ENCODE measurements at regions not wholly inside any gene's neighbourhood (a gene's known extent, or its start where the extent isn't known, plus 50 kb on each side); places are given as distances from the start of the nearest gene placed in this dataset.

DNA sequence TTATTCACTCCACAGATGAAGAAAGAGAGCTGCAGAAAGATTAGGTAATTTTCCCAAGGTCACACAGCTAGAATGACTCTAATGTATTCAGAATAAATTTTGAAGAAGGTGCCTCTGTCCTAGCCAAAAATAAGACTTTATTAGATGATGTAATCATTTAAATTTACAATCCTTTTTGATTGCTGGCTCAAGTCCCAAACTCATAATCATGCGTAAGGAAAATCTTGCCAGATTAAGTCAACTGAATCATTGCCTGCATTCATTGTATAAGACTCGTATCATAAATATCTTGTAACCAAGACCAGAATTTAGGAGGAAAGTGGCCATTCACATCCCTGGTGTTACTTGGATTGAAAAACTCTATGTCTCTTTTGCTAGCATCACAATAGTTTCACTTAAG is 53.1 kb upstream of the STK39 start:
- no peaks in the 10 kb centered on the region for H3K9me3 ChIP-seq (replicated peaks in 1 of 2; ENCODE audit: control insufficient read depth in 2 of 2, insufficient read depth in 1 of 2, low read depth in 1 of 2, low read length in 2 of 2)
- H2AFZ ChIP-seq (ENCODE audit: low read length): no peak overlapping the region
- WGBS, 2 donors (ENCODE audit: extremely low coverage in 2 of 2, insufficient read length in 2 of 2, insufficient replicate concordance in 1 of 2): no CpG with 5 or more reads among the region's 2 CpGs
- H3K23ac ChIP-seq (ENCODE audit: low read depth, low read length, poor library complexity): no peak overlapping the region
- no peak overlapping the region for H3K4ac ChIP-seq (ENCODE audit: low read length)
- no peak overlapping the region for H3K18ac ChIP-seq (ENCODE audit: low read length)
- no peak overlapping the region for H3K9ac ChIP-seq (ENCODE audit: low read depth, low read length, poor library complexity)
- H3K4me2 ChIP-seq (ENCODE audit: insufficient read depth, low read length, poor library complexity, severe bottlenecking): no peak overlapping the region
- no peak overlapping the region for H4K91ac ChIP-seq (ENCODE audit: low read depth, low read length, poor library complexity)
- H3K79me1 ChIP-seq (ENCODE audit: low read depth, low read length): no peaks in the 10 kb centered on the region
- H2BK5ac ChIP-seq (ENCODE audit: low read length): no peak overlapping the region
- H3K4me1 ChIP-seq (ENCODE audit: control insufficient read depth in 2 of 2, insufficient read depth in 1 of 2, low read depth in 1 of 2, low read length in 2 of 2): no peaks in the 10 kb centered on the region
- no peak overlapping the region for H3K4me3 ChIP-seq (ENCODE audit: low read length in 2 of 2)
- no peak overlapping the region for H2BK12ac ChIP-seq (ENCODE audit: low read length)
- H4K8ac ChIP-seq (ENCODE audit: low read depth, low read length): no peak overlapping the region
- H3K27ac ChIP-seq (replicated peaks; ENCODE audit: low read length): no peak overlapping the region
- no peaks in the 10 kb centered on the region for H3K36me3 ChIP-seq (replicated peaks in 1 of 2; ENCODE audit: control insufficient read depth in 2 of 2, insufficient read depth in 2 of 2, low read length in 2 of 2)
- no peak overlapping the region for H2BK120ac ChIP-seq (ENCODE audit: low read depth, low read length)
- no peak overlapping the region for H2BK15ac ChIP-seq (ENCODE audit: low read length)
- DNase-seq (ENCODE audit: low spot score): no peak
- no peaks in the 10 kb centered on the region for H3K27me3 ChIP-seq (ENCODE audit: control insufficient read depth in 3 of 3, insufficient read depth in 3 of 3, low read depth in 1 of 3, low read length in 3 of 3)
- H2AK5ac ChIP-seq (ENCODE audit: low read depth, low read length): no peak overlapping the region
- no peak overlapping the region for H3K14ac ChIP-seq (ENCODE audit: low read length)

DNA sequence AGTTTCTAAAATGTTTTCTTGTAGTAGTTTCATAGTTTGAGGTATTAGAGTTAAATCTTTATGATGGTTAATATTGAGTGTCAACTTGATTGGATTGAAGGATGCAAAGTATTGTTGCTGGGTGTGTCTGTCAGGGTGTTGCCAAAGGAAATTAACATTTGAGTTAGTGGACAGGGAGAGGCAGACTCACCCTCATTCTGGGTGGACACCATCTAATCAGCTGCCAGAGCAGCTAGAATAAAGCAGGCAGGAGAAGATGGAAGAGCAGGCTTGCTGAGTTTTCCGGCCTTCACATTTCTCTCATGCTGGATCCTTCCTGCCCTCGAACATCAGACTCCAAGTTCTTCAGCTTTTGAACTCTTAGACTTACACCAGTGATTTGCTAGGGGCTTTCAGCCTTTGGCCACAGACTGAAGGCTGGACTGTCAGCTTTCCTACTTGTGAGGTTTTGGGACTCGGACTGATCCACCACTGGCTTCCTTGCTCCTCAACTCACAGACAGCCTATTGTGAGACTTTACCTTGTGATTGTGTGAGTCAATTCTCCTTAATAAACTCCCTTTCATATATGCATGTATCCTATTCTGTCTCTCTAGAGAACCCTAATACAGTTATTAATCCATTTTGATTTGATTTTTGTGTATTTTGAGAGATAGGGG is 56.8 kb upstream of the STK39 start:
- H3K79me1 ChIP-seq (ENCODE audit: low read depth, low read length): no peaks in the 10 kb centered on the region
- DNase-seq (ENCODE audit: low spot score): no peak
- no peak overlapping the region for H2BK5ac ChIP-seq (ENCODE audit: low read length)
- no peak overlapping the region for H4K8ac ChIP-seq (ENCODE audit: low read depth, low read length)
- no peaks in the 10 kb centered on the region for H3K4me1 ChIP-seq (ENCODE audit: control insufficient read depth in 2 of 2, insufficient read depth in 1 of 2, low read depth in 1 of 2, low read length in 2 of 2)
- no peak overlapping the region for H2BK120ac ChIP-seq (ENCODE audit: low read depth, low read length)
- no peak overlapping the region for H2BK15ac ChIP-seq (ENCODE audit: low read length)
- no peak overlapping the region for H2AK5ac ChIP-seq (ENCODE audit: low read depth, low read length)
- no CpG with 5 or more reads among the region's 3 CpGs for WGBS, 2 donors (ENCODE audit: extremely low coverage in 2 of 2, insufficient read length in 2 of 2, insufficient replicate concordance in 1 of 2)
- no peak overlapping the region for H3K18ac ChIP-seq (ENCODE audit: low read length)
- no peaks in the 10 kb centered on the region for H3K27me3 ChIP-seq (ENCODE audit: control insufficient read depth in 3 of 3, insufficient read depth in 3 of 3, low read depth in 1 of 3, low read length in 3 of 3)
- H3K4ac ChIP-seq (ENCODE audit: low read length): no peak overlapping the region
- H3K4me3 ChIP-seq (ENCODE audit: low read length in 2 of 2): no peak overlapping the region
- no peak overlapping the region for H3K23ac ChIP-seq (ENCODE audit: low read depth, low read length, poor library complexity)
- H3K9ac ChIP-seq (ENCODE audit: low read depth, low read length, poor library complexity): no peak overlapping the region
- H3K27ac ChIP-seq (replicated peaks; ENCODE audit: low read length): no peak overlapping the region
- peaks cover 0 to 8% of the 10 kb centered on the region in 2 donors for H3K9me3 ChIP-seq (replicated peaks in 1 of 2; ENCODE audit: control insufficient read depth in 2 of 2, insufficient read depth in 1 of 2, low read depth in 1 of 2, low read length in 2 of 2)
- H4K91ac ChIP-seq (ENCODE audit: low read depth, low read length, poor library complexity): no peak overlapping the region
- H3K4me2 ChIP-seq (ENCODE audit: insufficient read depth, low read length, poor library complexity, severe bottlenecking): no peak overlapping the region
- H2AFZ ChIP-seq (ENCODE audit: low read length): no peak overlapping the region
- no peak overlapping the region for H2BK12ac ChIP-seq (ENCODE audit: low read length)
- no peaks in the 10 kb centered on the region for H3K36me3 ChIP-seq (replicated peaks in 1 of 2; ENCODE audit: control insufficient read depth in 2 of 2, insufficient read depth in 2 of 2, low read length in 2 of 2)
- H3K14ac ChIP-seq (ENCODE audit: low read length): no peak overlapping the region

DNA sequence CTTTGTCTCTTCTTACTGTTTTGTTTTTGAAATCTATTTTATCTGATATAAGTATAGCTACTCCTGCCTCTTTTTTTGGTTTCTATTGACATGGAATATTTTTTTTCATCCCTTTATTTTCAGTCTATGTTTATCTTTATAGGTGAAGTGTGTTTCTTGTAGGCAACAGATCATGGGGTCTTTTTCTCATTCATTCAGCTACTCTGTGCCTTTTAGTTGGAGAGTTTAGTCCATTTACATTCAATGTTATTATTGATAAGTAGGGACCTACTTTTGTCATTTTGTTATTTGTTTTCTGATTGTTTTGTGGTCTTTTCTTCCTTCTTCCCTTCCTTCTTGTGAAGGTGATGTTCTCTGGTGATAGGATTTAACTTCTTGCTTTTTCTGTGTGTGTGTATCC is 60.0 kb upstream of the STK39 start:
- Histone ChIP-seq H4K8ac (ENCODE audit: low read depth, low read length) (no peak overlapping the region), H2BK12ac (ENCODE audit: low read length) (no peak overlapping the region), H3K9ac (ENCODE audit: low read depth, low read length, poor library complexity) (no peak overlapping the region), H3K14ac (ENCODE audit: low read length) (no peak overlapping the region), H3K9me3 (replicated peaks in 1 of 2; ENCODE audit: control insufficient read depth in 2 of 2, insufficient read depth in 1 of 2, low read depth in 1 of 2, low read length in 2 of 2) (peaks cover 2 to 8% of the 10 kb centered on the region in 2 donors), H3K36me3 (replicated peaks in 1 of 2; ENCODE audit: control insufficient read depth in 2 of 2, insufficient read depth in 2 of 2, low read length in 2 of 2) (no peaks in the 10 kb centered on the region), H2BK5ac (ENCODE audit: low read length) (no peak overlapping the region), H3K18ac (ENCODE audit: low read length) (no peak overlapping the region), H3K4me3 (ENCODE audit: low read length in 2 of 2) (no peak overlapping the region), H3K23ac (ENCODE audit: low read depth, low read length, poor library complexity) (no peak overlapping the region), H2AFZ (ENCODE audit: low read length) (no peak overlapping the region), H3K4me1 (ENCODE audit: control insufficient read depth in 2 of 2, insufficient read depth in 1 of 2, low read depth in 1 of 2, low read length in 2 of 2) (peaks cover 0 to 5% of the 10 kb centered on the region in 2 donors), H3K79me1 (ENCODE audit: low read depth, low read length) (no peaks in the 10 kb centered on the region), H3K4me2 (ENCODE audit: insufficient read depth, low read length, poor library complexity, severe bottlenecking) (no peak overlapping the region), H2BK120ac (ENCODE audit: low read depth, low read length) (no peak overlapping the region), H3K4ac (ENCODE audit: low read length) (no peak overlapping the region), H2BK15ac (ENCODE audit: low read length) (no peak overlapping the region), H3K27ac (replicated peaks; ENCODE audit: low read length) (no peak overlapping the region), H2AK5ac (ENCODE audit: low read depth, low read length) (no peak overlapping the region), H3K27me3 (ENCODE audit: control insufficient read depth in 3 of 3, insufficient read depth in 3 of 3, low read depth in 1 of 3, low read length in 3 of 3) (no peaks in the 10 kb centered on the region), H4K91ac (ENCODE audit: low read depth, low read length, poor library complexity) (no peak overlapping the region)
- no peak for DNase-seq (ENCODE audit: low spot score)

DNA sequence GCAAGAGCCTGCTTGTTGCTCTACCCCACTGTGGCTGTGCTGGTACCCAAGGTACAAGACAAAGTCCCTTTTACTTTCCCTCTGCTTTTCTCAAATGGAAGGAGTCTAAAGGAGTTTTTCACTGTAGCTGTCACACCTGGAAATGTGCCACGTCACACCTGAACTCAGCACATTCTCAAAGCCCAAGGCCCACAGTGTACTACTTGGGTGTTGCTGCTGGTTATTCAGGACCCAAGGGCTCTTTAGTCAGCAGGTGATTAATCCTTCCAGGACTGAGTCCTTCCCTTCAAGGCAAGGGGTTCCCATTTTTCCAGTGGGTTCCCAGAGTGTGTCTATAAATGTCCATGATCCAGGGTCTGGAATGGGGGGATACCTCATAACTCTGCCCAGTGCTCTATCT is 63.2 kb upstream of the STK39 start:
- no peak overlapping the region for H3K14ac ChIP-seq (ENCODE audit: low read length)
- no peak overlapping the region for H2AK5ac ChIP-seq (ENCODE audit: low read depth, low read length)
- H3K27ac ChIP-seq (replicated peaks; ENCODE audit: low read length): no peak overlapping the region

More for the DNA sequence above, 63.2 kb upstream of the STK39 start:
- no CpG with 5 or more reads among the region's 1 CpG for WGBS, 2 donors (ENCODE audit: extremely low coverage in 2 of 2, insufficient read length in 2 of 2, insufficient replicate concordance in 1 of 2)
- H2BK12ac ChIP-seq (ENCODE audit: low read length): no peak overlapping the region
- no peak overlapping the region for H4K91ac ChIP-seq (ENCODE audit: low read depth, low read length, poor library complexity)
- no peak overlapping the region for H3K23ac ChIP-seq (ENCODE audit: low read depth, low read length, poor library complexity)
- H2BK5ac ChIP-seq (ENCODE audit: low read length): no peak overlapping the region
- no peak overlapping the region for H3K4me3 ChIP-seq (ENCODE audit: low read length in 2 of 2)
- no peaks in the 10 kb centered on the region for H3K36me3 ChIP-seq (replicated peaks in 1 of 2; ENCODE audit: control insufficient read depth in 2 of 2, insufficient read depth in 2 of 2, low read length in 2 of 2)
- H2BK15ac ChIP-seq (ENCODE audit: low read length): no peak overlapping the region
- H3K9ac ChIP-seq (ENCODE audit: low read depth, low read length, poor library complexity): no peak overlapping the region
- no peak overlapping the region for H2BK120ac ChIP-seq (ENCODE audit: low read depth, low read length)
- no peak overlapping the region for H4K8ac ChIP-seq (ENCODE audit: low read depth, low read length)
- no peak overlapping the region for H3K4me2 ChIP-seq (ENCODE audit: insufficient read depth, low read length, poor library complexity, severe bottlenecking)
- peaks cover 0 to 5% of the 10 kb centered on the region in 2 donors for H3K4me1 ChIP-seq (ENCODE audit: control insufficient read depth in 2 of 2, insufficient read depth in 1 of 2, low read depth in 1 of 2, low read length in 2 of 2)
- H2AFZ ChIP-seq (ENCODE audit: low read length): no peak overlapping the region
- no peaks in the 10 kb centered on the region for H3K79me1 ChIP-seq (ENCODE audit: low read depth, low read length)
- H3K4ac ChIP-seq (ENCODE audit: low read length): no peak overlapping the region
- DNase-seq (ENCODE audit: low spot score): no peak
- H3K27me3 ChIP-seq (ENCODE audit: control insufficient read depth in 3 of 3, insufficient read depth in 3 of 3, low read depth in 1 of 3, low read length in 3 of 3): no peaks in the 10 kb centered on the region
- peaks cover 2 to 8% of the 10 kb centered on the region in 2 donors for H3K9me3 ChIP-seq (replicated peaks in 1 of 2; ENCODE audit: control insufficient read depth in 2 of 2, insufficient read depth in 1 of 2, low read depth in 1 of 2, low read length in 2 of 2)
- H3K18ac ChIP-seq (ENCODE audit: low read length): no peak overlapping the region

Data from neuronal stem cell (in vitro differentiated cells).